B cell (primary cell): ENCODE measurements at regions not wholly inside any gene's neighbourhood (a gene's known extent, or its start where the extent isn't known, plus 50 kb on each side); places are given as distances from the start of the nearest gene placed in this dataset.

Experiments used
- ATAC-seq: fragments of 200-7000 bp; cut with Tn5 transposase; one replicate; pipeline ENCODE4 v1.10.0; 2021; ENCODE audit warnings: low read depth, mild to moderate bottlenecking, moderate number of reproducible peaks, moderate library complexity
- CTCF ChIA-PET: fragments of 350-600 bp; sonication (Branson Sonifier 250); formaldehyde crosslinking; loops from one replicate; lab custom pipeline; 2021; ENCODE audit warnings: antibody characterized with exemption, inconsistent platforms; lab: Charles Lee
- POLR2A ChIA-PET: fragments of 350-600 bp; sonication (Branson Sonifier 250); formaldehyde crosslinking; loops from one replicate; lab custom pipeline; 2021; ENCODE audit warnings: antibody characterized with exemption; lab: Charles Lee
- DNase-seq: peaks from one replicate; pipeline ENCODE4 v3.0.0; 2013
- H2AFZ ChIP-seq: 2 replicates; pipeline ENCODE4 v1.6.1; 2012; ENCODE audit warnings: mild to moderate bottlenecking, low read depth, low read length; ENCODE audit not compliant: insufficient read depth, poor library complexity, severe bottlenecking
- H3K27ac ChIP-seq, 2 donors: 1 replicate in 1 of 2; 2 replicates in 1 of 2; pipeline ENCODE4 v1.5.1; 2012 to 2013; ENCODE audit warnings: low read length in 2 of 2, mild to moderate bottlenecking in 2 of 2, moderate library complexity in 1 of 2
- H3K27me3 ChIP-seq, 4 experiments: fragments of 200-600 bp in 1 of 4; sonication (generic) in 1 of 4; replicated peaks in 1 of 4; 1 replicate in 2 of 4; 2 replicates in 2 of 4; pipeline versions ENCODE4 v1.6.1 to v1.7.0; 2013 to 2016; ENCODE audit warnings: low read length in 3 of 4, mild to moderate bottlenecking in 2 of 4, mixed read lengths in 1 of 4, moderate library complexity in 1 of 4; ENCODE audit not compliant: insufficient read depth in 4 of 4, control insufficient read depth in 3 of 4; ENCODE audit errors: control extremely low read depth in 1 of 4
- H3K36me3 ChIP-seq, 2 experiments: replicated peaks in 1 of 2; 1 replicate in 1 of 2; 2 replicates in 1 of 2; pipeline versions ENCODE4 v1.6.1 to v1.7.1; 2013; ENCODE audit warnings: low read length in 1 of 2; ENCODE audit not compliant: insufficient read depth in 2 of 2, control insufficient read depth in 1 of 2; ENCODE audit errors: control extremely low read depth in 1 of 2, extremely low read depth in 1 of 2
- H3K4me1 ChIP-seq, 2 donors: fragments of 200-600 bp in 1 of 2; sonication (generic) in 1 of 2; 1 replicate in 1 of 2; 2 replicates in 1 of 2; pipeline versions ENCODE4 v1.5.1 to v1.6.1; 2013 to 2017; ENCODE audit warnings: low read length in 2 of 2; ENCODE audit not compliant: control insufficient read depth in 2 of 2, insufficient read depth in 2 of 2
- H3K4me2 ChIP-seq: replicated peaks from 2 replicates; pipeline ENCODE3; 2012; ENCODE audit warnings: mild to moderate bottlenecking, low read depth, low read length; ENCODE audit not compliant: poor library complexity, severe bottlenecking
- H3K4me3 ChIP-seq, 5 experiments: fragments of 200-600 bp in 1 of 5; sonication (generic) in 1 of 5; 1 replicate in 3 of 5; 2 replicates in 2 of 5; pipeline versions ENCODE4 v1.5.1 to v1.7.0; 2011 to 2016; ENCODE audit warnings: low read length in 4 of 5, mild to moderate bottlenecking in 4 of 5, low read depth in 2 of 5, control low read depth in 1 of 5, moderate library complexity in 1 of 5; ENCODE audit not compliant: insufficient read depth in 1 of 5; ENCODE audit errors: control extremely low read depth in 1 of 5, extremely low read depth in 1 of 5
- H3K79me2 ChIP-seq: fragments of 200-600 bp; sonication (generic); one replicate; pipeline ENCODE4 v1.6.0; 2016; ENCODE audit warnings: low read length; ENCODE audit not compliant: control insufficient read depth, insufficient read depth
- H3K9ac ChIP-seq: fragments of 200-600 bp; sonication (generic); 2 replicates; pipeline ENCODE4 v1.6.1; 2017; ENCODE audit warnings: mild to moderate bottlenecking, low read length, moderate library complexity
- H3K9me3 ChIP-seq, 3 donors: one replicate each; pipeline versions ENCODE4 v1.6.1 to v1.7.1; 2013; ENCODE audit warnings: low read length in 2 of 3; ENCODE audit not compliant: control insufficient read depth in 2 of 3, insufficient read depth in 1 of 3; ENCODE audit errors: control extremely low read depth in 1 of 3
- H4K20me1 ChIP-seq: 2 replicates; pipeline ENCODE4 v1.6.0; 2012; ENCODE audit warnings: mild to moderate bottlenecking, low read length; ENCODE audit not compliant: insufficient read depth, control insufficient read depth, poor library complexity, severe bottlenecking
- H3K27ac Mint-ChIP-seq: one replicate; pipeline ENCODE4 v1.8.0; 2021; ENCODE audit warnings: mixed read lengths
- H3K27me3 Mint-ChIP-seq: one replicate; pipeline ENCODE4 v1.8.0; 2021; ENCODE audit warnings: mixed read lengths
- H3K4me1 Mint-ChIP-seq: one replicate; pipeline ENCODE4 v1.8.0; 2021; ENCODE audit warnings: mixed read lengths
- H3K4me3 Mint-ChIP-seq: one replicate; pipeline ENCODE4 v1.8.0; 2021; ENCODE audit warnings: mixed read lengths
- H3K9me3 Mint-ChIP-seq: one replicate; pipeline ENCODE4 v1.8.0; 2022; ENCODE audit warnings: mixed read lengths; ENCODE audit not compliant: insufficient read depth
- EZH2 ChIP-seq: IDR thresholded peaks from 2 replicates; pipeline ENCODE4 v1.6.1; 2012; ENCODE audit warnings: borderline replicate concordance, low read depth, mild to moderate bottlenecking, moderate library complexity, low read length; ENCODE audit not compliant: insufficient read depth, poor library complexity, severe bottlenecking
- WGBS: methylation state at CpG from one replicate; pipeline ENCODE4 v1.1.5; 2013; ENCODE audit warnings: missing lambda C conversion rate; ENCODE audit not compliant: insufficient coverage; 5-methylcytosine and 5-hydroxymethylcytosine counted together
- intact Hi-C: fragments of 100-400 bp; cut with micrococcal nuclease; formaldehyde crosslinking; loops from one replicate; pipeline ENCODE4 v1.10.0; 2022
- TF ChIP-seq, protein P1 (sequence below): fragments of 200-600 bp; IDR thresholded peaks from one replicate; pipeline ENCODE4 v1.8.0; 2022; ENCODE audit warnings: antibody characterized with exemption, mild to moderate bottlenecking

DNA sequence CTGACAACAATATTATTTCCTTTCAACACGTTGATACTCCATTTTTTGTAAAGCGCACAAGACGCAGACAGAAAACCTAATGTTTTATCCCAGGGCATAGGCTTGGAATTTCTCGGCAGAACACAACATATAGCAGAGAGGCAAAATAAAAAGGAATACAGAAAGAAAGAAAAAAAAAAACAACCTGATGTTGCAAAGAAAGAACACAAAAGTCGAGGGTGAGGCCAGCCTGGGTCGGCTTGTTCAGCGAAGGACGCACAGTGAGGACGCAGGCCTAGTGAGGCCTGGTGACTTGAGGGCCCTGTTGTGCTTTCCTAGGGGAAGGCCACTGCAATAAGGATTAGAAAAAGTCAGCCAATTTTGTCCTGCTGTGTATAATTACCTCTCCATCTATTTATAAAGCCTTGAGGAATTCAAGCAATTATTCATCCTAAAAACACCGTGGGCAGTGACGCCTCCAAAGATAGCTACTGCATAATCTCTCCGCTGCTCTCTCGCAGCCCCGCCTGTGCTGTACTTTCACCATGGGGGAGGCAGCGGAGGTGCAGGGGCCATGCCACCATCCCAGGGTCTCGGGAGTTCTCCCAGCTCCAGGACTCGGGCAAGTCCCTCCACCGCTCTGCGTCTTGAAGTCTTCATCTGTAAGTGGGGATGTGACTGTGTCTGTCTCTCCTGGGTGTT, 61.9 kb upstream of the SH3RF3 start:
- Histone ChIP-seq H3K4me1 (no peaks in the 10 kb centered on the region), H3K9me3 (no peaks in the 10 kb centered on the region), H2AFZ (no peak overlapping the region), H3K27ac (no peak overlapping the region), H3K4me3 (no peak overlapping the region), H3K9ac (no peak overlapping the region), H3K79me2 (no peaks in the 10 kb centered on the region), H3K27me3 (no peaks in the 10 kb centered on the region), H3K4me2 (no peak overlapping the region), H4K20me1 (no peaks in the 10 kb centered on the region), H3K36me3 (no peaks in the 10 kb centered on the region)
- no peak for TF ChIP-seq EZH2
- TF ChIP-seq, protein P1, sequence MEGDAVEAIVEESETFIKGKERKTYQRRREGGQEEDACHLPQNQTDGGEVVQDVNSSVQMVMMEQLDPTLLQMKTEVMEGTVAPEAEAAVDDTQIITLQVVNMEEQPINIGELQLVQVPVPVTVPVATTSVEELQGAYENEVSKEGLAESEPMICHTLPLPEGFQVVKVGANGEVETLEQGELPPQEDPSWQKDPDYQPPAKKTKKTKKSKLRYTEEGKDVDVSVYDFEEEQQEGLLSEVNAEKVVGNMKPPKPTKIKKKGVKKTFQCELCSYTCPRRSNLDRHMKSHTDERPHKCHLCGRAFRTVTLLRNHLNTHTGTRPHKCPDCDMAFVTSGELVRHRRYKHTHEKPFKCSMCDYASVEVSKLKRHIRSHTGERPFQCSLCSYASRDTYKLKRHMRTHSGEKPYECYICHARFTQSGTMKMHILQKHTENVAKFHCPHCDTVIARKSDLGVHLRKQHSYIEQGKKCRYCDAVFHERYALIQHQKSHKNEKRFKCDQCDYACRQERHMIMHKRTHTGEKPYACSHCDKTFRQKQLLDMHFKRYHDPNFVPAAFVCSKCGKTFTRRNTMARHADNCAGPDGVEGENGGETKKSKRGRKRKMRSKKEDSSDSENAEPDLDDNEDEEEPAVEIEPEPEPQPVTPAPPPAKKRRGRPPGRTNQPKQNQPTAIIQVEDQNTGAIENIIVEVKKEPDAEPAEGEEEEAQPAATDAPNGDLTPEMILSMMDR: no peak
- ATAC-seq: no peak
- H3K27me3 Mint-ChIP-seq: peaks cover 24% of the 10 kb centered on the region
- no peaks in the 10 kb centered on the region for H3K4me1 Mint-ChIP-seq
- H3K4me3 Mint-ChIP-seq: no peak overlapping the region
- H3K27ac Mint-ChIP-seq: no peak overlapping the region
- intact Hi-C loops: no loop called here
- no peaks in the 10 kb centered on the region for H3K9me3 Mint-ChIP-seq
- no peak for DNase-seq
- ChIA-PET CTCF (no interaction called here), POLR2A (no interaction called here)
- WGBS: 95% methylated on average over 12 of the region's 19 CpGs

DNA sequence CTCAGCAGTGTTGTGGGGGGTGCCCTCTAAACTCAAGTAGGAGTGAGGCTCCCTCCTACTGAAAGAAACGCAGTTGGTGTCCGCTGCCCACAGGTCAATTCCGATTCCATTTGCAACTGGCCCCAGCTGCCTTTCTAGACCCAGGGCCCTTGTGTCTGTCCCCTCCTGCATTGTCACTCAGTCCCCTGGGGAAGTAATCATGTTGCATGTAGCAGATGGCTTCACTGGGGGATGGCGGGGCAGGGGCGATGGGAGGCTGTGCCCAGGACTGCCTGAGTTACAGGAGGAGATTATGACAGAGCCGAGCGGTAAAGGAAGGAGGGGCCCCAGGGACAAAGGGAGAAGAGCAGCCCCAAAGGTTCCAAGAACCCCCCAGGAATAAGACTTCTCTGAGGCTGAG, 62.5 kb upstream of the SH3RF3 start:
- POLR2A ChIA-PET: no interaction called here

More for the DNA sequence above, 62.5 kb upstream of the SH3RF3 start:
- DNase-seq (no peak), ATAC-seq (no peak)
- intact Hi-C loops: no loop called here
- no peak overlapping the region for H2AFZ ChIP-seq
- H3K4me3 ChIP-seq: no peak overlapping the region
- H3K9ac ChIP-seq: no peak overlapping the region
- Mint-ChIP-seq H3K4me3 (no peak overlapping the region), H3K27me3 (peaks cover 20% of the 10 kb centered on the region), H3K4me1 (no peaks in the 10 kb centered on the region), H3K27ac (no peak overlapping the region), H3K9me3 (no peaks in the 10 kb centered on the region)
- H3K4me2 ChIP-seq: no peak overlapping the region
- H3K27ac ChIP-seq: no peak overlapping the region
- peaks cover 0 to 2% (median 0%) of the 10 kb centered on the region in 4 experiments for H3K27me3 ChIP-seq
- no peaks in the 10 kb centered on the region for H3K79me2 ChIP-seq
- 100% methylated on average over 2 of the region's 7 CpGs for WGBS
- CTCF ChIA-PET: no interaction called here
- H3K36me3 ChIP-seq: no peaks in the 10 kb centered on the region
- no peaks in the 10 kb centered on the region for H3K9me3 ChIP-seq
- no peak for TF ChIP-seq EZH2
- TF ChIP-seq, protein P1: no peak
- no peaks in the 10 kb centered on the region for H3K4me1 ChIP-seq
- H4K20me1 ChIP-seq: no peaks in the 10 kb centered on the region
